ENCODE measurements at regions not wholly inside any gene's neighbourhood (a gene's known extent, or its start where the extent isn't known, plus 50 kb on each side); places are given as distances from the start of the nearest gene placed in this dataset.

DNA sequence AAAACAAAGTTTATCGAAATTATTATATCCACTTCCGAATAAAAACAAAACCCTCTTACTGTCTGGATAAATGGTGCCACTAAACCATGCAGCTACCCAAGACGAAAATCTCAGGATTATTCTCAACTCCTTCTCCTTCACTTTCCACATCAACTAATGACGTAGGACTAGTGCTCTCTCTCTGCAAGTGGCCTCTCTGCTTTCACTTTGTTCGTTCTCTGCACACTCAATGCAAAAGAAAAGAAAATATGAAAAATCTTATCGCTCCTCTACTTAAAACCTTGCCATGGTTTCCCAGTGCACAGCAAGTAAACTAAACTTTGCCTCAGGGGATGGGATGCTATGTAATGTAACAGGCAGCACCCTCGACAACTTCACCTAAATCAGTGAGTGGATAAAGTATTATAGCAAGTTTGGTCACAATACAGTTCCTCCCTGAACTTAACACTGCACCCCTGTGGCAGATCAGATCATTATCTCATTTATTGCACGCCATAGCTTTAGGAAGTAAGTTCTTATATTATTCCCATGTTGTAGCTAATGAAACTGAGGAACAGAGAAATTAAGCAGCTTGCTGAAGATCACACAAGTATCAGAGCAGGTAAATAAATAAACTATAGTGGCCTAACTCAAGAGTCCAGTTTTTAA, 262.7 kb upstream of the GADL1 start:
- DNase-seq = no peak

- peak; percentile 3 for DNase-seq
These were observed 263.6 kb upstream of the GADL1 start for GRCh38 chr3:31157893-31158620.

DNA sequence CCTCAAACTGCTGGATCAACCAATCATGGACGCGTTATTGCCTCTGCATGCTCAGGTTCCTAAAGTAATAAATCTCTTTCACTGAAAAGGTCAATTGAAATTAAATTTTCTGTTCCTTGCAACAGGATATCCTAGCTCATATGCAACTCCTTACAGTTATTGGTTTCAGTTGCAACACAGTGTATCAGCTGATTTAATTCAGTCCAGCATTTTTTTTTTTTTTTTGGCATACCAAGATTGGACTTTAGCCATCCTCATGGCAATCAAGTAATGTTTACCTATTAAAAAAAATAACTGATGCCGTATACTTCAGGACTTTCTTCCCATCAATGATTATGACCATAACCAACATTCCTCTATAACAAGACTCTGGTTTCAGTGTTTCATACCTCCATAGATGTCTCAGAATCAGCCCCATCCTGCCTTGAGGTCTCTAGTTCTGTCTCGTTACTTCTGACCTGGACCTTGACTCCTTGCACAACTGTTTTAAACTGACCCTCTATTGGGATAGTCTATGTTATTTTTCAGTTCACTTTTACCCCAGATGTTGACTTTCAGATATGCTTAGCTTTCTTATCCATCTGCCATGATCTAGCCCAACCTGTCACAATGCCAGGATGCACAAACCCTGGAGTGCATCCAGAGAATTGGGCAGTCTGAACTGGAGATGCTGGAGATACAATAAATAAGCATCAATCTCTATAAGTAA, 265.0 kb upstream of the GADL1 start:
- DNase-seq = no peak

- no peak for DNase-seq
These were observed 267.4 kb upstream of the GADL1 start for GRCh38 chr3:31161889-31162288.

DNA sequence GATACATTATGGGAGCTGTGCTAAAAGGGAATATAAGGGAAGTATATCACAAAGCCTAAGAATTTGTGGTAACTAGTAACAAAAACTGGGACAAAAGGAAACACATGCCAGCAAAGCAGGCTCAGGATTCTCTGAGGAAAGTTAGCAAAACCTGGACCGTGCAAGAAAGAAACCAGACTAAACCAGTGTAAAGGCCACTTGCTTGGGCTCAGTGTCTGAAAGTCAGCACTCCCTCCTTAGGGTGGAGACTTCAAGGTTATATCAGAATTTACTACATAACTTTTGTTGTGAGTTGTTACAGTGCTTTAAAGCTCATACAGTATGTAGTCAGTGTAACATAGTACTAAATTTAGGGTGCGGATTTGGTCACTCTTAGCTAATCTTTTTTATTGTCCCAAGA, 269.9 kb upstream of the GADL1 start:
- DNase-seq = no peak

DNA sequence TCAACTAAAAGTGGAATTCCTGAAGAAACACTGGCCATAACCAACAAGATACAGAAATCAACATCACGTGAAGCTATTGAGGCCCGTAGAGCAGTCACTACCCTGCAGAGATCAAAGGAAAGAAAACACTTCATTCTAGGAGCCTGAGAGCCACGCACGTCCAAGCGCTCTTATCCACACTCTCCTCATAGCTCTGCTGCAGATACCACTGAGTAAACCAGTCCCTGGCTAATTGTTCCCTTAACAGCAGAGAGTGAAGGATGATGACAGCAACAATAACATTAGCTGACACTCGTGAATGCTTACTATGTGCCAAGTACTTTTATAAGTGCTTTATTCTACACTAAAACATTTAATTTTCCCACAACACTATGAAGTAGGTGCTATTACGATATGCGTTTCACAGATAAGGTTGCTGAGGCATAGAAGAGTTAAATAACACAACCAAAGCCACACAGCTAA, 271.0 kb upstream of the GADL1 start:
- DNase-seq = no peak

- no peak for DNase-seq
These were observed 271.9 kb upstream of the GADL1 start for GRCh38 chr3:31166249-31166885.

GRCh38 chr3:31167666-31168065, 273.2 kb upstream of the GADL1 start:
- DNase-seq = no peak

GRCh38 chr3:31170932-31171670, 276.6 kb upstream of the GADL1 start:
- no peak for DNase-seq

- no peak for DNase-seq
These were observed 277.9 kb upstream of the GADL1 start for GRCh38 chr3:31172336-31172735.

- DNase-seq = no peak
These were observed 278.8 kb upstream of the GADL1 start for GRCh38 chr3:31173118-31173718.

- no peak for DNase-seq
These were observed 279.6 kb upstream of the GADL1 start for GRCh38 chr3:31174079-31174478.

DNA sequence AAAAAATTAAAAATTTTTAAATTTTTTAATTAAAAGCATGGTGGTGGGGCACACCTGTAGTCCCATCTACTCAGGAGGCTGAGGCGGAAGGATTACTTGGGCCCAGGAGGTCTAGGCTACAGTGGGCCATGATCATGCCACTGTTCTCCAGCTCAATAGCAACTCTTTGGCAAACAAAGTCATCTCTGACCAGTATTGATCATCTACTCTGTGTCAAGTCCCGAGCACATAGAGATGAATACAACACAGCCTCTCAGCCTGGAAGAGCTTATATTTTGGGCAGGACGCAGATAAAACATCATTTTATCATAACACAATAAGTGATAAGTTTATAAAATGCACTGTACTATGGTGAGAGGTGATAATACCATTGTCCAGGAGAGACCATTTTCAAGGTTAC, 281.6 kb upstream of the GADL1 start:
- DNase-seq = no peak

- DNase-seq = no peak
These were observed 284.0 kb upstream of the GADL1 start for GRCh38 chr3:31178467-31178866.

- DNase-seq = no peak
These were observed 285.3 kb upstream of the GADL1 start for GRCh38 chr3:31179768-31180167.

DNA sequence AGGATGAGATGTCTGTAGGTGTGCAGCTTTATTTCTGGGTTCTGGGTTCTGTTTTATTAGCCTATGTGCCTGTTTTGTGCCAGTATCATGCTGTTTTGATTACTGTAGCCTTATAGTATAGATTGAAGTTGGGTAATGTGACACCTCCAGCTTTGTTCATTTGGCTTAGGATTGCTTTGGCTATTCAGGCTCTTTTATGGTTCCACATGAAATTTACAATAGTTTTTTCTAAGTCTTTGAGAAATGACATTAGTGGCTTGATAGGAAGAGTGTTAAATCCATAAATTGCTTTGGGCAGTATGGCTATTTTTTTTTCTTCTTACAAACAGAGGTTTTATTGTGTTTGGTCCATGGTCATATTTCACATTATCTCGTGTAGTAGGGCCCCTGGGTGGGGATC, 285.8 kb upstream of the GADL1 start:
- DNase-seq = no peak

DNA sequence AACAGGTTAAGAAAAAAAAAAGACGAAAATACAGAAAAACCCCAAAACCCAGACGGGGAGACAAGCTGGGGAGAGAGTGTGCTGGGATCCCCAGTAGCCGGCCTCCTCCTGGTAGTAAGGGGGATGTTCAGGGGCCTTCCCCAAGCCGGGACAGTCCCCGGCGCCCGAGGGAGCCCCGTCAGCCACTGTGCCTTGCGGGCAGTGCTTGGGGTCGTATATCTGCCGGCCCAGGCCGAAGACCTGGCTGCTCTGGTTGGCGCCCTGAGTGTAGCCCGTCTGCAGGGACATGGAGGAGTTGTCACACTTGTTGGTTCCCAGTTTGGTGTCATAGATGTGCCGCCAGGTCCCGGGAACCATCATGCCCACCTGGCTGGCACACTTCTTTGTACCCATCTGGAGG, 287.2 kb upstream of the GADL1 start:
- DNase-seq = no peak

- no peak for DNase-seq
These were observed 288.2 kb upstream of the GADL1 start for GRCh38 chr3:31182661-31183060.

- no peak for DNase-seq
These were observed 290.0 kb upstream of the GADL1 start for GRCh38 chr3:31184261-31185061.

GRCh38 chr3:31185062-31185357, 290.5 kb upstream of the GADL1 start:
- DNase-seq = no peak

- no peak for DNase-seq
These were observed 291.6 kb upstream of the GADL1 start for GRCh38 chr3:31186041-31186440.

- no peak for DNase-seq
These were observed 292.9 kb upstream of the GADL1 start for GRCh38 chr3:31187380-31187779.
